HEK293 (cell line): ENCODE measurements at regions not wholly inside any gene's neighbourhood (a gene's known extent, or its start where the extent isn't known, plus 50 kb on each side); places are given as distances from the start of the nearest gene placed in this dataset.

Experiments
- CTCF ChIA-PET: fragments of 350-600 bp; formaldehyde crosslinking; extraction: SDS; loops from one replicate; lab custom pipeline; 2021; ENCODE audit warnings: antibody characterized with exemption; lab: Yijun Ruan, JAX
- POLR2A ChIA-PET: fragments of 300-600 bp; formaldehyde crosslinking; extraction: SDS; loops from one replicate; lab custom pipeline; 2020; ENCODE audit warnings: antibody characterized with exemption, inconsistent platforms; lab: Yijun Ruan, JAX
- H3K27ac ChIP-seq: fragments of 200-500 bp; sonication (Bioruptor generic); 2 replicates; pipeline ENCODE4 v1.5.1; 2014; ENCODE audit warnings: low read depth, low read length, control low read depth, inconsistent platforms; ENCODE audit errors: extremely low read depth
- H3K36me3 ChIP-seq, 2 experiments: fragments of 200-500 bp in 1 of 2; sonication (Bioruptor generic) in 1 of 2; 1 replicate in 1 of 2; 2 replicates in 1 of 2; pipeline ENCODE4 v1.5.1; 2014 to 2017; ENCODE audit warnings: inconsistent platforms in 2 of 2, low read length in 2 of 2; ENCODE audit not compliant: control insufficient read depth in 2 of 2, insufficient read depth in 1 of 2
- H3K4me1 ChIP-seq: fragments of 200-500 bp; sonication (Bioruptor generic); 2 replicates; pipeline ENCODE4 v1.5.1; 2014; ENCODE audit warnings: mild to moderate bottlenecking, low read length, inconsistent platforms; ENCODE audit not compliant: control insufficient read depth, insufficient read depth
- H3K4me3 ChIP-seq: 2 replicates; pipeline ENCODE4 v1.5.1; 2011; ENCODE audit warnings: low read depth, mild to moderate bottlenecking, control low read depth, low read length, moderate library complexity
- H3K9me3 ChIP-seq: fragments of 200-500 bp; sonication (Bioruptor generic); 2 replicates; pipeline ENCODE4 v1.5.1; 2014; ENCODE audit warnings: low read depth, low read length, inconsistent platforms; ENCODE audit not compliant: control insufficient read depth, insufficient read depth
- BCL11A ChIP-seq: fragments of 450-650 bp; formaldehyde crosslinking; IDR thresholded peaks from 2 replicates; pipeline ENCODE4 v1.5.1; 2016; ENCODE audit warnings: low read depth, missing biosample characterization, missing genetic modification characterization
- GLIS2 ChIP-seq: fragments of 450-650 bp; formaldehyde crosslinking; IDR thresholded peaks from 2 replicates; pipeline ENCODE4 v1.5.1; 2016; ENCODE audit warnings: missing biosample characterization, missing genetic modification characterization
- SALL2 ChIP-seq: fragments of 450-650 bp; formaldehyde crosslinking; IDR thresholded peaks from 2 replicates; pipeline ENCODE4 v1.5.0; 2017; ENCODE audit warnings: missing biosample characterization, mild to moderate bottlenecking, missing genetic modification characterization, borderline replicate concordance
- SCRT2 ChIP-seq: fragments of 450-650 bp; formaldehyde crosslinking; IDR thresholded peaks from 2 replicates; pipeline ENCODE4 v1.5.1; 2016; ENCODE audit warnings: missing biosample characterization, missing genetic modification characterization
- ZBTB17 ChIP-seq: fragments of 450-650 bp; formaldehyde crosslinking; IDR thresholded peaks from 2 replicates; pipeline ENCODE4 v1.5.1; 2016; ENCODE audit warnings: missing biosample characterization, missing genetic modification characterization
- ZFP37 ChIP-seq: fragments of 450-650 bp; formaldehyde crosslinking; IDR thresholded peaks from 2 replicates; pipeline ENCODE4 v1.5.1; 2016; ENCODE audit warnings: missing biosample characterization, missing genetic modification characterization
- ZNF114 ChIP-seq: fragments of 450-650 bp; formaldehyde crosslinking; IDR thresholded peaks from 2 replicates; pipeline ENCODE4 v1.5.0; 2017; ENCODE audit warnings: missing biosample characterization, missing genetic modification characterization
- ZNF140 ChIP-seq: fragments of 450-650 bp; formaldehyde crosslinking; IDR thresholded peaks from 2 replicates; pipeline ENCODE4 v1.5.1; 2016; ENCODE audit warnings: missing biosample characterization, missing genetic modification characterization
- ZNF423 ChIP-seq: fragments of 450-650 bp; formaldehyde crosslinking; IDR thresholded peaks from 2 replicates; pipeline ENCODE4 v1.5.1; 2016; ENCODE audit warnings: missing biosample characterization, missing genetic modification characterization
- ZNF48 ChIP-seq: fragments of 450-650 bp; formaldehyde crosslinking; IDR thresholded peaks from 2 replicates; pipeline ENCODE4 v1.5.1; 2016; ENCODE audit warnings: missing biosample characterization, missing genetic modification characterization
- ZNF514 ChIP-seq: fragments of 450-650 bp; formaldehyde crosslinking; IDR thresholded peaks from 2 replicates; pipeline ENCODE4 v1.5.1; 2016; ENCODE audit warnings: missing biosample characterization, missing genetic modification characterization
- ZNF548 ChIP-seq: fragments of 450-650 bp; formaldehyde crosslinking; IDR thresholded peaks from 2 replicates; pipeline ENCODE4 v1.5.1; 2016; ENCODE audit warnings: missing biosample characterization, missing genetic modification characterization
- ZNF670 ChIP-seq: fragments of 450-650 bp; formaldehyde crosslinking; IDR thresholded peaks from 2 replicates; pipeline ENCODE4 v1.5.1; 2016; ENCODE audit warnings: missing biosample characterization, missing genetic modification characterization, low read depth
- ZNF76 ChIP-seq: fragments of 450-650 bp; formaldehyde crosslinking; IDR thresholded peaks from 2 replicates; pipeline ENCODE4; 2016; ENCODE audit warnings: low read depth, missing biosample characterization, missing genetic modification characterization, borderline replicate concordance
- TF ChIP-seq, protein P1 (sequence below): fragments of 450-650 bp; formaldehyde crosslinking; IDR thresholded peaks from 2 replicates; pipeline ENCODE4 v1.5.1; 2016; ENCODE audit warnings: missing biosample characterization, missing genetic modification characterization
- TF ChIP-seq, protein P2 (sequence below): fragments of 450-650 bp; formaldehyde crosslinking; IDR thresholded peaks from 2 replicates; pipeline ENCODE4 v1.5.1; 2016; ENCODE audit warnings: missing biosample characterization, missing genetic modification characterization
- TF ChIP-seq, protein P3 (sequence below): fragments of 450-650 bp; formaldehyde crosslinking; IDR thresholded peaks from 2 replicates; pipeline ENCODE4 v1.5.1; 2016; ENCODE audit warnings: missing biosample characterization, missing genetic modification characterization, low read depth

DNA sequence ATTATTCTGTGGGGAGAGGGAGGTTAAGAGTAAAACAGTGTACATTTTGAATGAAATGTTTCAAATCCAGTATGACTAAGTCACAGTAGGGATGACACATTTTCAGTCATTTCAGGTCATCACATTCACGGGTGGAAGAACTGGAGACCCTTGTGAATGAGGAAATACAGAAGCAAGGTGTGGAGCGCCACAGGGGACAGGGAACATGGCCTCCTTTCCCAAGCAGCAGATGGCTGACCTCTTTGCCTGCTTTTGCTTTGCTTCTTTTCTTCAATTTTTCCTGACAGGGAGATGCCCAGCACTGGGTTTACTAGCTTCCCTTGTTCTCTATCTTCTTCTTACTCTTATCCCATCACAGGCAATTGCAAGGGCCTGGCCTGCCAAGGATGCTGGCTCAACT is 278.9 kb upstream of the DLGAP1 start:
- Histone ChIP-seq H3K9me3 (no peaks in the 10 kb centered on the region), H3K4me1 (no peaks in the 10 kb centered on the region), H3K36me3 (no peaks in the 10 kb centered on the region), H3K4me3 (no peak overlapping the region), H3K27ac (no peak overlapping the region)
- CTCF ChIA-PET, result no interaction called here
- POLR2A ChIA-PET, result no interaction called here
- TF ChIP-seq SCRT2 (tag by site-specific recombination), result no peak
- no peak for TF ChIP-seq ZNF423 (tag by site-specific recombination)
- no peak for TF ChIP-seq ZFP37 (tag by site-specific recombination)
- TF ChIP-seq, protein P1, sequence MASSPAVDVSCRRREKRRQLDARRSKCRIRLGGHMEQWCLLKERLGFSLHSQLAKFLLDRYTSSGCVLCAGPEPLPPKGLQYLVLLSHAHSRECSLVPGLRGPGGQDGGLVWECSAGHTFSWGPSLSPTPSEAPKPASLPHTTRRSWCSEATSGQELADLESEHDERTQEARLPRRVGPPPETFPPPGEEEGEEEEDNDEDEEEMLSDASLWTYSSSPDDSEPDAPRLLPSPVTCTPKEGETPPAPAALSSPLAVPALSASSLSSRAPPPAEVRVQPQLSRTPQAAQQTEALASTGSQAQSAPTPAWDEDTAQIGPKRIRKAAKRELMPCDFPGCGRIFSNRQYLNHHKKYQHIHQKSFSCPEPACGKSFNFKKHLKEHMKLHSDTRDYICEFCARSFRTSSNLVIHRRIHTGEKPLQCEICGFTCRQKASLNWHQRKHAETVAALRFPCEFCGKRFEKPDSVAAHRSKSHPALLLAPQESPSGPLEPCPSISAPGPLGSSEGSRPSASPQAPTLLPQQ (tag by site-specific recombination), result no peak
- no peak for TF ChIP-seq GLIS2 (tag by site-specific recombination)
- TF ChIP-seq ZNF548 (tag by site-specific recombination), result no peak
- TF ChIP-seq ZNF140, result no peak
- no peak for TF ChIP-seq ZNF76
- TF ChIP-seq, protein P2, sequence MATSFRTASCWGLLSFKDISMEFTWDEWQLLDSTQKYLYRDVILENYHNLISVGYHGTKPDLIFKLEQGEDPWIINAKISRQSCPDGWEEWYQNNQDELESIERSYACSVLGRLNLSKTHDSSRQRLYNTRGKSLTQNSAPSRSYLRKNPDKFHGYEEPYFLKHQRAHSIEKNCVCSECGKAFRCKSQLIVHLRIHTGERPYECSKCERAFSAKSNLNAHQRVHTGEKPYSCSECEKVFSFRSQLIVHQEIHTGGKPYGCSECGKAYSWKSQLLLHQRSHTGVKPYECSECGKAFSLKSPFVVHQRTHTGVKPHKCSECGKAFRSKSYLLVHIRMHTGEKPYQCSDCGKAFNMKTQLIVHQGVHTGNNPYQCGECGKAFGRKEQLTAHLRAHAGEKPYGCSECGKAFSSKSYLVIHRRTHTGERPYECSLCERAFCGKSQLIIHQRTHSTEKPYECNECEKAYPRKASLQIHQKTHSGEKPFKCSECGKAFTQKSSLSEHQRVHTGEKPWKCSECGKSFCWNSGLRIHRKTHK (tag by site-specific recombination), result no peak
- TF ChIP-seq, protein P3, sequence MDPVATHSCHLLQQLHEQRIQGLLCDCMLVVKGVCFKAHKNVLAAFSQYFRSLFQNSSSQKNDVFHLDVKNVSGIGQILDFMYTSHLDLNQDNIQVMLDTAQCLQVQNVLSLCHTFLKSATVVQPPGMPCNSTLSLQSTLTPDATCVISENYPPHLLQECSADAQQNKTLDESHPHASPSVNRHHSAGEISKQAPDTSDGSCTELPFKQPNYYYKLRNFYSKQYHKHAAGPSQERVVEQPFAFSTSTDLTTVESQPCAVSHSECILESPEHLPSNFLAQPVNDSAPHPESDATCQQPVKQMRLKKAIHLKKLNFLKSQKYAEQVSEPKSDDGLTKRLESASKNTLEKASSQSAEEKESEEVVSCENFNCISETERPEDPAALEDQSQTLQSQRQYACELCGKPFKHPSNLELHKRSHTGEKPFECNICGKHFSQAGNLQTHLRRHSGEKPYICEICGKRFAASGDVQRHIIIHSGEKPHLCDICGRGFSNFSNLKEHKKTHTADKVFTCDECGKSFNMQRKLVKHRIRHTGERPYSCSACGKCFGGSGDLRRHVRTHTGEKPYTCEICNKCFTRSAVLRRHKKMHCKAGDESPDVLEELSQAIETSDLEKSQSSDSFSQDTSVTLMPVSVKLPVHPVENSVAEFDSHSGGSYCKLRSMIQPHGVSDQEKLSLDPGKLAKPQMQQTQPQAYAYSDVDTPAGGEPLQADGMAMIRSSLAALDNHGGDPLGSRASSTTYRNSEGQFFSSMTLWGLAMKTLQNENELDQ, result no peak
- no peak for TF ChIP-seq ZBTB17 (tag by site-specific recombination)
- TF ChIP-seq ZNF114, result no peak

DNA sequence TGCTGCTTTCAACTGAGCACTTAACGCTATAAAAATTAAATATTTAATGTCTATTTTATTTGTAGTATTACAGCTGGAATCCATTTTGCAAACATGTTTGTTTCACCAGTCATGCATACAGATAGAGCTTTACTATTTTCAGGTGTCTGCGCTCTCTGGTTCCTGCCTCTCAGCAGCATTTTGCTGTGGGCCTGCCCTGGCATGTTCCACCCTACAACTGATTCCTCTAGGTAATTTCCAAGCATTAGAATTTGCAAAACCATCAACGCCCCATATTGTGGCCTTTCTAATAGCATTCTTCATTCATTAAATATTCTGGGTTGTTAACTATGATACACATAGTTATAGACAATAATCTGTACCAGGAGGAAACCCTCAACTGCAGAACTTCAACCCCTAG is 266.4 kb upstream of the DLGAP1 start:
- ChIA-PET POLR2A (no interaction called here), CTCF (no interaction called here)
- Histone ChIP-seq H3K9me3 (no peaks in the 10 kb centered on the region), H3K27ac (no peak overlapping the region), H3K4me3 (no peak overlapping the region), H3K4me1 (no peaks in the 10 kb centered on the region)
- TF ChIP-seq ZNF670 (tag by site-specific recombination), result no peak
- TF ChIP-seq, all 188 proteins: peak for 0
- no peaks in the 10 kb centered on the region for H3K36me3 ChIP-seq

DNA sequence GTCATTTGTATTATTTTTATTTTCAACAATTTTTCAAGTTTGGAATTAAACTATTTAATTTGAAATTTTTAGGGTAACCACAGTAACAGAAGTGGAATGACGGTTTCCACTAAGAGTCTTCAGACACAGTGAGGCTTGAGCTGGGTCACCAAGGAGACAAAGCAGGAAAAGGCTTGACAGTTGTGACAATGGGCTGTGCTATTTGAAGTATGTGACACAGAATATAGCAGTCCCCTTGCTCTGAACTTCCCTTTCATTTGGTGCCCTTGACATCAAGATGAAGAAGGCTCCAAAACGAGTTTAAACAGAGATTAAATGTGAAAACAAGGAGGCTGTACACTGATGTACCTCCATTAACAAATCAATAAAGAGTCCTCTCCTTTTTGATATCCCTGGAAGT is 265.4 kb upstream of the DLGAP1 start:
- Histone ChIP-seq H3K36me3 (no peaks in the 10 kb centered on the region), H3K9me3 (no peaks in the 10 kb centered on the region), H3K4me3 (no peak overlapping the region), H3K4me1 (no peaks in the 10 kb centered on the region)
- CTCF ChIA-PET, result no interaction called here
- POLR2A ChIA-PET, result no interaction called here
- no peak for TF ChIP-seq BCL11A (tag by site-specific recombination)
- no peak for TF ChIP-seq SALL2
- no peak for TF ChIP-seq ZNF514 (tag by site-specific recombination)
- no peak for TF ChIP-seq ZNF48
- TF ChIP-seq, all 188 proteins: peak for 0
- H3K27ac ChIP-seq, result no peak overlapping the region
